Epithelial cell of esophagus (primary cell): ENCODE measurements at regions not wholly inside any gene's neighbourhood (a gene's known extent, or its start where the extent isn't known, plus 50 kb on each side); places are given as distances from the start of the nearest gene placed in this dataset.

Experiments used
- DNase-seq: peaks from one replicate; pipeline ENCODE4 v3.0.0; 2010; ENCODE audit warnings: low read depth
- H3K4me3 ChIP-seq: 2 replicates; pipeline ENCODE4 v1.5.1; 2011; ENCODE audit warnings: mild to moderate bottlenecking, low read length, control low read depth
- TF ChIP-seq, protein P1 (sequence below): IDR thresholded peaks from 2 replicates; pipeline ENCODE4 v1.5.1; 2011; ENCODE audit warnings: low read depth, mild to moderate bottlenecking, low read length, control low read depth, inconsistent platforms; ENCODE audit not compliant: insufficient read depth; ENCODE audit errors: missing control alignments

DNA sequence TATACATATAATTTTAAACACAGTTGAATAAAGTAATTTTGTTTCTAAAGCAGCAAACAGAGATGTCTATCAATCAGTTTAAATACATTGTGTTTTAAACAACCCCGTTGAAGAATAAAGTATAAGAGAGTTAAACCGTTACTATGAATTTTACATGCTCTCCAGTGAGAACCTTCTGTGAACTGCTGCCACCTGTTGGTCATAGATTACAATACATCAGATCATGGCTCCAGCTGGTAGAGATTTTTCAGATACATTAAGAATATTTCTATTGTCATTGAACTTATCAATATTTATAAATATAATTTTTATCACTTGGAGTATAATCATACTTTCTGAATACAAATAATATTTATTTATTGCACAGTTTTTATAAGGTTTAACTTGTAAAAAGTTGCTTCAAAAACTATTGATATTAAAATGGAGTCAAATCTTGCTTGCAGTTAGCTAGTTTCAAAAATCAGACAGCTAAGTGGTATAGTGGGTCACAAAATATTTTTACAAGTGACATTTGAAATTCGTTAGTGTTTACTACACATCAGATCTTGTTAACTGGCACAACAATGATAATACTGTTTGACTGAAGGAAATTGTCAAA lies 561.2 kb upstream of the PHF14 start:
- H3K4me3 ChIP-seq: no peak overlapping the region
- DNase-seq: peak; percentile 56
- TF ChIP-seq, protein P1, sequence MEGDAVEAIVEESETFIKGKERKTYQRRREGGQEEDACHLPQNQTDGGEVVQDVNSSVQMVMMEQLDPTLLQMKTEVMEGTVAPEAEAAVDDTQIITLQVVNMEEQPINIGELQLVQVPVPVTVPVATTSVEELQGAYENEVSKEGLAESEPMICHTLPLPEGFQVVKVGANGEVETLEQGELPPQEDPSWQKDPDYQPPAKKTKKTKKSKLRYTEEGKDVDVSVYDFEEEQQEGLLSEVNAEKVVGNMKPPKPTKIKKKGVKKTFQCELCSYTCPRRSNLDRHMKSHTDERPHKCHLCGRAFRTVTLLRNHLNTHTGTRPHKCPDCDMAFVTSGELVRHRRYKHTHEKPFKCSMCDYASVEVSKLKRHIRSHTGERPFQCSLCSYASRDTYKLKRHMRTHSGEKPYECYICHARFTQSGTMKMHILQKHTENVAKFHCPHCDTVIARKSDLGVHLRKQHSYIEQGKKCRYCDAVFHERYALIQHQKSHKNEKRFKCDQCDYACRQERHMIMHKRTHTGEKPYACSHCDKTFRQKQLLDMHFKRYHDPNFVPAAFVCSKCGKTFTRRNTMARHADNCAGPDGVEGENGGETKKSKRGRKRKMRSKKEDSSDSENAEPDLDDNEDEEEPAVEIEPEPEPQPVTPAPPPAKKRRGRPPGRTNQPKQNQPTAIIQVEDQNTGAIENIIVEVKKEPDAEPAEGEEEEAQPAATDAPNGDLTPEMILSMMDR: peak; percentile 65

DNA sequence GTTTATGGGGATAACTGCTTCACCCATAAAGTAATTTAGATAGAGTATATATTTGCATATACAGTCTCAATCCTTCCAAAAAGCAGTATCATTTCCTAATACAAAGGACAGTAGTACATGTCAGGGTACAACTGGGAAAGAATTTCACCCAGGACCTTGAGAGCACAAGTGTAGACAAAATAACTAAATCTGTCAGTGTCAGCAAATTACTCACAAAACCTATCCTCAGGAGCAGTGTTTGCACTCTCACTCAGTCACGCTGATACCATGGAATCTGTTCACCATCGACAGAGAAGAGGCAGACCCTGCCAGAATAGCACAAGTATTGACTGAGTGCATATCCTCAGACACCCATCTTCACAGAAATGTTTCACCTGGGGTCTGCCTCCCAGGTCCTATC lies 554.7 kb upstream of the PHF14 start:
- no peak overlapping the region for H3K4me3 ChIP-seq
- TF ChIP-seq, protein P1: no peak
- DNase-seq: no peak

DNA sequence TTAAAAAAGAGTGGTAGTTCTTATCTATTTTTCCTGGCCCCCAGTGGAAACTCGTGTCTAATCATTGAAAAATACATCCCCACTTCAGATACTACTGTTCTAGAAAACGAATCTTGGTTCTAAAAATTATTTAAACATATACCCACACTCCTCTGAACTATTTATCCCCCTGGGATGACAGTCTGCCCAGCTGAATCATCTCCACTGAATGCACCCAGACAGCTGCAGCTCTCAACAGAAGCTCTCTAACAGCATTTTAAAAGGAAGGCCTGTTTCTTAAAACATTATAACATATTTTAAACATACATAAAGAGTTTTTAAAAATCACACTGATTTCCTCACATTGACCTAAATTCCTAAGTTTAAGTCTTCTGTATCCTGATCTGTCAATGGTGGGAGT lies 544.6 kb upstream of the PHF14 start:
- TF ChIP-seq, protein P1: no peak
- no peak for DNase-seq
- H3K4me3 ChIP-seq: no peak overlapping the region

DNA sequence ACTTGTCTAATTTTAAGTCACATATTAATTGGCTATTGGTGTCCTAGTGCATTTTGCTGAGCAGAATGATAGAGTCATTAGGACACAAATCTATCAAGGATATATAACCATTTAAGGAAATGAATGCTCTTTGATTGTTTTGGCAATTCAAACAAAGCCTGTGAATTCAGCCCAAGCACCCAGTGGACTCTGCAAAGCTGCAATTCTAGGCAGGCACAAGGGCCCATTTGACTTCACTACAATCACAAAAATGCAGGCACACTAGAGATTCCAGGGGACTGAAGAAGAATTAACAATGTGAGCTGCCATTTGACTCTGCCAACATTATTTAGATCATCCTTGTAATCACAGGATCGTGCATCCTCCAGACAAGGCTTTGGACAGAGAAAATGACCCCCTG lies 544.2 kb upstream of the PHF14 start:
- H3K4me3 ChIP-seq: no peak overlapping the region
- TF ChIP-seq, protein P1: no peak
- DNase-seq: no peak

DNA sequence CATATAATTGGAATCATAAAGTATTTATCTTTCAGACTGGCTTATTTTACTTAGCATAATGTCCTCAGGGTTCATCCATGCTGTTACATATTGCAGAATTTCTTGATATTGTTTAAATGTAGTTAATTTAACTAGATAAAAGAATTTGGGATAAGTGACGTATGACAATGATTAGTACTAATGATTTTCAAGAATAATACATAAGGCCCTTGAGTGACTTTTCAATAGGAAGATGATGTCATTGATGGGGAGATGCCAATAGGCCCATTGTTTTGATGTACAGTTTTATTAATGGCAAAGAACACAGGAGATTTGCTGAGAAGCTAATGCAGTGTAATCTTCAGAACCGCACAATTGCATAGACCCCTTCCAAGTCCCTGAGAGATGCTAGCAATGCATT lies 537.4 kb upstream of the PHF14 start:
- no peak for DNase-seq
- H3K4me3 ChIP-seq: no peak overlapping the region
- TF ChIP-seq, protein P1: no peak

DNA sequence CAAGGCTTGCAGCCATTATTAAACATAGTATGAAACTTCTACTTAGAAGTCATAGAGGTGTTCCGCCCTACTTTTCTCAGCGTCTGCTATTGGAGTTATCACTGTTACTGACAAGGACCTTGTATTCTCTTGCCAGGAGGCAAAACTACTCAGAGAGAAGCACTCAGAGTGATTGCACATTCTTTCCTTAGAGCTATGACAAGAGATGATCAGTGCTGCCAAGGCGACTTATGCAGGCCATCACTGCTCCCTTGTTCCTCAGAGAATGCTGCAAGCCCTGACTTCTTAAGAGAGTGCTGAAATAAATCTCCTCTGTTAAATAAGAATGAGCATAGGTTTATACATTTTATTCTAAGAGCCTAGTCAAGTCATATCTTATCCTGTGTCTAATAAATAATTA lies 534.6 kb upstream of the PHF14 start:
- H3K4me3 ChIP-seq: no peak overlapping the region
- TF ChIP-seq, protein P1: no peak
- peak; percentile 14 for DNase-seq

DNA sequence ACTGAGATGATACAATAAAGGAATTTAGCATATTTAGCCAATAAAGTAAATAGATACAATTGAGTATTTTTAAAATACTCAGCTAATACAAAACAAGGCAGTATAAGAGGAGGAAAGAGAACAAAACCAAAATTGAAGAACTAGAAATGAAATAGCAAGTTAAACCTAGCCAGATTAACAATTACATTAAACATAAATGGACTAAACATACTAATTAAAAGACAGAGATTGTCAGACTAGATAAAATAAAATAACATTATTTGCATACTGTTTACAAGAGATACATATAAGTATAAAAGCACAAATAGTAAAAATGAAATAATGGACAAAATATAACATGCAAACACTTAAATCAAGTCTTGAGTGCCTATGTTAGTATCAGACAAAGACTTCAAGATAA lies 517.7 kb upstream of the PHF14 start:
- TF ChIP-seq, protein P1: no peak
- no peak for DNase-seq
- no peak overlapping the region for H3K4me3 ChIP-seq
